NCI-H526 (cell line): ENCODE measurements at regions not wholly inside any gene's neighbourhood (a gene's known extent, or its start where the extent isn't known, plus 50 kb on each side); places are given as distances from the start of the nearest gene placed in this dataset.

Source experiments
- DNase-seq, 2 experiments: peaks; one replicate each; lab custom pipeline; 2025; lab: John Stamatoyannopoulos, UW

DNA sequence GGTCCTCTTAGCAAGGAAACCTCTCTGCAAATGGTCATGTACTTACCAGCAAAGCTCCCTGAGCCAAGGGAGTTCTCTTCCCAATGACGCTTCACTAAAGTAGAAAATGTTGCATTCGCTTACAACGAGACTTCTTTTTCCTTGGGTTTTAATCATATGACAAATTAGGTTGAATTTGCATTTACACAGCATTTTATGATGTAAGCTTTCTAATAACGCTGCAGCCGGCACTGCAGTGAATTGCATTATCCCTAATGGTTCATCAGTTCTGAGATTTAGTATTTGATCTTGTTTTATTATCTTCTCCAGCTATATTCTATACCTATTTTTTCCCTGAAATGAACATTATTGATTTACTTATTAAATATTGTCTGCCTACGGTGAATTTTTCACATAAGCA lies 339.3 kb upstream of the PFKP start:
- DNase-seq: no peak

DNA sequence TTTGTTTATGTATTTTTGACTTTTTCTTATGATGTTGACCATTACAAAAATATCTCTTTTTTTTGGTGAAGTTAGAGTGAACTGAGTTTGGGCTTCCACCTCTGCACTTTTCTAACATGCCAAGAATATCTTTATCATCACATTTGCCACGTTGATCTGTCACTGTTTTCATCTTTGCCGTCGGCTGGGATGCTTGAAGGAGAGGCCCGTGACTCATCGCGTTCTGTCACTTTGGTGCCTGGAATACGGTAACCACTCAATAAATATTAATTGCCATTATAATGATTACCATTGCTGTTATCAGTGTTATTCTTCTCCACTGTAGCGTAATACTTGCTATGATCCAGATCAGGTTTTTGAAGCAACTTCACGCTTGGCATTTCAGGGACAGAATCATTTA lies 350.8 kb upstream of the PFKP start:
- DNase-seq: no peak

- DNase-seq: no peak
These were observed 352.8 kb upstream of the PFKP start for GRCh38 chr10:2714597-2714996.

- no peak for DNase-seq
These were observed 363.4 kb upstream of the PFKP start for GRCh38 chr10:2703953-2704352.

GRCh38 chr10:2701802-2702201 lies 365.5 kb upstream of the PFKP start:
- DNase-seq: no peak

- no peak for DNase-seq
These were observed 366.6 kb upstream of the PFKP start for GRCh38 chr10:2700626-2701305.

GRCh38 chr10:2688958-2689357 lies 378.4 kb upstream of the PFKP start:
- DNase-seq: no peak

- DNase-seq: no peak
These were observed 380.7 kb upstream of the PFKP start for GRCh38 chr10:2686691-2687090.

- DNase-seq: no peak
These were observed 384.9 kb upstream of the PFKP start for GRCh38 chr10:2682491-2682890.

GRCh38 chr10:2681891-2682290 lies 385.5 kb upstream of the PFKP start:
- DNase-seq: no peak

- DNase-seq: no peak
These were observed 386.5 kb upstream of the PFKP start for GRCh38 chr10:2680821-2681220.

GRCh38 chr10:2679646-2680045 lies 387.7 kb upstream of the PFKP start:
- DNase-seq: no peak

GRCh38 chr10:2676455-2676854 lies 390.9 kb upstream of the PFKP start:
- no peak for DNase-seq

- no peak for DNase-seq
These were observed 392.9 kb upstream of the PFKP start for GRCh38 chr10:2674451-2674850.

GRCh38 chr10:2670864-2671263 lies 396.5 kb upstream of the PFKP start:
- DNase-seq: no peak

GRCh38 chr10:2665772-2666171 lies 401.6 kb upstream of the PFKP start:
- no peak for DNase-seq

GRCh38 chr10:2660276-2660675 lies 407.1 kb upstream of the PFKP start:
- peak in 1 of 2 experiments; percentile 6 for DNase-seq

DNA sequence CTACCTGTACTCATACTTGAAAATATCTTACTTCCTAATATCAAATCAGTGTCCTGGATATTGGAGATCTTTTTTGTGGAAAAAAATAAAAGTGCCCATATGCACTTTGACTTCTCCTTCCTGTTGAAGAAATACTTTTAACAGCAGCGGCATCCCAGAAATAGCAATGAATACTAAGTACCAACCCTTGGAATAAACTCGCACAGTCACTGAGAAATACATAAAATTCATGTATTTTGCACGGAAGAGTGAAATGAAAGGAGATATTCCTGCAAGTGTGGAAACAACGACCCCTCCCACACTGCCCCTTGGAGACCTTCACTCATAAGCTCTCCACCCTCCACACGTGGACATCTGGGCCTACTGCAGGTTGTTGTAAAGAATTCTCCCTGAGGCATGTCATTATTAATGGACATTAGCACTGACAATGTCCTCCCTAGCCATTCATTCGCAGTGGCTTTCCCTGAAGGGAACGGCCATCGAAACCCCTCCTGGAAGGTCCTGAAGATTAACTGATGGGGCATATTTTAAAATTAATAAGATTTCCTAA lies 407.6 kb upstream of the PFKP start:
- no peak for DNase-seq

DNA sequence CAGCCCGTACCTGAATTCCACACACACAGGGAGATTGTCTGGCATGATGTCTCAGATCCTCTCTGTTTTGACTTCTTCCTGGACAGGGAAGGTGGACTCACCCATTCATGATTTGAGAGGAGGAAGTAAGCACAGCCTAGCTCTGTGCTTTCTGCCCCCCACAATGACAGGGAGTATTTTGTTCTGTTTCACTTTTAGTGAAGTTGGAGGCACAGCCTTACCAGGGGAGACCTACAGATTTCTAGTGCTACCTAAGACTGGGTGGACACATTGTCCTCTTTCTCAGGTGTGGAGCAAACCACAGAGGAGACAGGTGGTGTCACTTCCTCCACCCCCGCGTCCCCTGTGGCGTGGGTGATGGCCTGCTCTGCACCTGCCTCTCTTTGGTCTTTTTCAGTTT lies 408.6 kb upstream of the PFKP start:
- peak; percentile 40 to 52 for DNase-seq

- no peak for DNase-seq
These were observed 417.0 kb upstream of the PFKP start for GRCh38 chr10:2650328-2650727.

GRCh38 chr10:2641028-2641427 lies 426.3 kb upstream of the PFKP start:
- peak; percentile 42 to 76 for DNase-seq

DNA sequence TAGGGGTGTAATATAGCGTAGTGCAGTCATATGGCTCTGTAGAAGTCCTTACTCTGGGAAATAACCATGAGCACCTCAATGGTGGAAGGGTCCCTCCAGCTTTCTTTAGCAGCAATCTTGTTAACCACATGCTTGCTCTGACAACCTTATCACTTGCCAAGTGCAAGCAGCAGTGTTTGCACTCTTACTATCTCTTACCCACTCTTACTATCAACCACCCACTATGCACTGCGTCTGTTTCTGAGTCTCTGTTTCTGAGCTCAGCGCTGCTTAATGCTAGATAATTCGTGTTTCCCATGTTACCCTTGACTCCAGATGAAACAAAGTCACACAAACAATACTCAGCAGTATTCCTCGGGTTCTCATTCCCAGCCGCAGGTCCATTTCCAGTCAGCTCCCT lies 433.7 kb upstream of the PFKP start:
- no peak for DNase-seq

DNA sequence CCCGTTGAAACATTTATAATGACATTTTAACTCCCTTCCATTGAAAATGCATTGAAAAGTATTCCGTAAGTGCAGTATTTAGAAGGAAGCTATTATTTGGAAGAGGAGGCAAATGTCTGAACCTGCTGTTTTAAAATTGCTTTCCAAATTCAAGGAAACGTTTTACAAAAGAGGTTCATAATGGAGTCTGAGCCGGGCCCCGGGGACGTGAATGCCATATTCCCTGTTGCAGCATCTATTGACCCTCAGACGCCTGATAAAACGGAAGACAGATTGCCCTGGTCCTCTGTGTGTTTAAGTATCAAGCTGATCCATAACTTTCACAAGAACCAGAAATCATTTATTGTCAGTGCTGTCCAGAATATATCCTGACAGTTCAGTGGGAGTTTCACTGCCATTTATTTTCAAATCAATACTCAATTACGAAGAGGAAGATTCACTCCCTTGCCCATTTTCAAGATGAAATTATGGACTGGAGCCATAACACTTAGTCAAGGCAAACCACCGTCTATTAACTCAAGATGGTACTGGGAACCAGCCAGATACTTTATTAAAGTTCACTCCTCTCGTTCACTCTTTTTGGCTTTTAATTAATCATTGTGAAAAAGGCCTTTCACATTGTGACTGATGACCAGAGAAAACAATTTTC lies 435.7 kb upstream of the PFKP start:
- DNase-seq: no peak

GRCh38 chr10:2628705-2629104 lies 438.6 kb upstream of the PFKP start:
- DNase-seq: no peak
